Ishikawa (cell line): ENCODE measurements at regions not wholly inside any gene's neighbourhood (a gene's known extent, or its start where the extent isn't known, plus 50 kb on each side); places are given as distances from the start of the nearest gene placed in this dataset.

Experiments used
- CEBPB ChIP-seq: IDR thresholded peaks from 2 replicates; pipeline ENCODE4 v1.6.1; 2012
- CREB1 ChIP-seq: IDR thresholded peaks from 2 replicates; pipeline ENCODE4 v1.6.1; 2012; ENCODE audit warnings: low read depth
- EGR1 ChIP-seq: IDR thresholded peaks from 2 replicates; pipeline ENCODE4 v1.6.1; 2012
- EP300 ChIP-seq: IDR thresholded peaks from 2 replicates; pipeline ENCODE4 v1.6.1; 2012; ENCODE audit warnings: borderline replicate concordance
- FOXM1 ChIP-seq: IDR thresholded peaks from 2 replicates; pipeline ENCODE4 v1.6.1; 2012; ENCODE audit warnings: low read depth, borderline replicate concordance
- MAX ChIP-seq: IDR thresholded peaks from 2 replicates; pipeline ENCODE4 v1.6.1; 2012
- NFIC ChIP-seq: IDR thresholded peaks from 2 replicates; pipeline ENCODE4 v1.6.1; 2012
- RAD21 ChIP-seq: IDR thresholded peaks from 2 replicates; pipeline ENCODE4 v1.6.1; 2012; ENCODE audit warnings: low read depth
- REST ChIP-seq: IDR thresholded peaks from 2 replicates; pipeline ENCODE4 v1.6.1; 2012; ENCODE audit warnings: low read depth, mild to moderate bottlenecking
- TAF1 ChIP-seq: IDR thresholded peaks from 2 replicates; pipeline ENCODE4 v1.6.1; 2012; ENCODE audit warnings: low read depth, mild to moderate bottlenecking
- TCF12 ChIP-seq: IDR thresholded peaks from 2 replicates; pipeline ENCODE4 v1.6.1; 2012; ENCODE audit warnings: low read depth
- TEAD4 ChIP-seq: IDR thresholded peaks from 2 replicates; pipeline ENCODE4 v1.6.1; 2012
- USF1 ChIP-seq: IDR thresholded peaks from 2 replicates; pipeline ENCODE4 v1.6.1; 2012
- YY1 ChIP-seq: IDR thresholded peaks from 2 replicates; pipeline ENCODE4 v1.6.1; 2012; ENCODE audit warnings: low read depth
- ZBTB7A ChIP-seq: IDR thresholded peaks from 2 replicates; pipeline ENCODE4 v1.6.1; 2012; ENCODE audit warnings: low read depth

- TF ChIP-seq TAF1 (no peak), RAD21 (no peak), TEAD4 (no peak), REST (no peak), EGR1 (no peak), CEBPB (no peak), USF1 (peak; percentile 69), MAX (no peak), CREB1 (no peak)
Measured at GRCh38 chr12:114241973-114242434, 163.9 kb downstream of the TBX5 start.

- TF ChIP-seq NFIC: no peak
Measured at GRCh38 chr12:114240288-114240687, 165.7 kb downstream of the TBX5 start.

- TF ChIP-seq YY1: no peak
- no peak for TF ChIP-seq CREB1
- TF ChIP-seq EGR1: no peak
- no peak for TF ChIP-seq CEBPB
- TF ChIP-seq FOXM1: no peak
- TF ChIP-seq TEAD4: no peak
- TF ChIP-seq EP300: no peak
- TF ChIP-seq MAX: no peak
- TF ChIP-seq RAD21: no peak
- TF ChIP-seq NFIC: no peak
- TF ChIP-seq REST: no peak
- TF ChIP-seq TAF1: no peak
- no peak for TF ChIP-seq ZBTB7A
- TF ChIP-seq USF1: no peak
- no peak for TF ChIP-seq TCF12
Measured at GRCh38 chr12:114238808-114239207, 167.1 kb downstream of the TBX5 start.

GRCh38 chr12:114237230-114237629, 168.7 kb downstream of the TBX5 start:
- TF ChIP-seq FOXM1 (no peak), USF1 (no peak), NFIC (no peak), EGR1 (no peak), TCF12 (no peak), RAD21 (no peak), CEBPB (no peak), CREB1 (no peak), MAX (no peak), ZBTB7A (no peak), TAF1 (no peak), REST (no peak), TEAD4 (no peak), EP300 (no peak), YY1 (no peak)

GRCh38 chr12:114232187-114232586, 173.8 kb downstream of the TBX5 start:
- TF ChIP-seq EP300 (no peak), TCF12 (no peak)
